ENCODE measurements at regions not wholly inside any gene's neighbourhood (a gene's known extent, or its start where the extent isn't known, plus 50 kb on each side); places are given as distances from the start of the nearest gene placed in this dataset.

GRCh38 chr2:134199123-134199522 lies 54.7 kb upstream of the MGAT5 start:
- TF ChIP-seq POLR2AphosphoS5 (IDR thresholded peaks at IDR 0.05) (no peak), POLR2A (IDR thresholded peaks at IDR 0.05) (no peak)
